ENCODE measurements at regions not wholly inside any gene's neighbourhood (a gene's known extent, or its start where the extent isn't known, plus 50 kb on each side); places are given as distances from the start of the nearest gene placed in this dataset.

DNA sequence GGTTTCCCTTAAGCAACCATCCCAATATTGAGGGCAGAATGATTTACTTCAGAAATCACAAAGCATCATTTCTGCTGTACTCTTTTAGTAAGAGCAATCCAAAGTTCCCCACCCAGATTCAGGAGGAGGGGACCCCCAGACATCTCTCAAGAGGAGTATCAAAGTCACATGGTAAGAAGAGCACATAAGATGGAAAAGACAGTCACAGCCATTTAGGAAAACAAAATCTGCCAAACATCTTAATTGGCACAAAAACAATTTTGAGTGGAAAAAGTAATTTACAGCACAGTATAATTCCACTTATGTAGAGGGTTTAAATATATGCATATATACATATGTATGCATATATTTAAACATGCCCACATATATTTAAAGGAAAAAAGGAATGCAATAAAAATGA, 1329.0 kb upstream of the CELF2 start:
- TF ChIP-seq, protein P1, sequence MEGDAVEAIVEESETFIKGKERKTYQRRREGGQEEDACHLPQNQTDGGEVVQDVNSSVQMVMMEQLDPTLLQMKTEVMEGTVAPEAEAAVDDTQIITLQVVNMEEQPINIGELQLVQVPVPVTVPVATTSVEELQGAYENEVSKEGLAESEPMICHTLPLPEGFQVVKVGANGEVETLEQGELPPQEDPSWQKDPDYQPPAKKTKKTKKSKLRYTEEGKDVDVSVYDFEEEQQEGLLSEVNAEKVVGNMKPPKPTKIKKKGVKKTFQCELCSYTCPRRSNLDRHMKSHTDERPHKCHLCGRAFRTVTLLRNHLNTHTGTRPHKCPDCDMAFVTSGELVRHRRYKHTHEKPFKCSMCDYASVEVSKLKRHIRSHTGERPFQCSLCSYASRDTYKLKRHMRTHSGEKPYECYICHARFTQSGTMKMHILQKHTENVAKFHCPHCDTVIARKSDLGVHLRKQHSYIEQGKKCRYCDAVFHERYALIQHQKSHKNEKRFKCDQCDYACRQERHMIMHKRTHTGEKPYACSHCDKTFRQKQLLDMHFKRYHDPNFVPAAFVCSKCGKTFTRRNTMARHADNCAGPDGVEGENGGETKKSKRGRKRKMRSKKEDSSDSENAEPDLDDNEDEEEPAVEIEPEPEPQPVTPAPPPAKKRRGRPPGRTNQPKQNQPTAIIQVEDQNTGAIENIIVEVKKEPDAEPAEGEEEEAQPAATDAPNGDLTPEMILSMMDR (IDR thresholded peaks at IDR 0.05) = no peak
- TF ChIP-seq POLR2A (IDR thresholded peaks at IDR 0.05) = no peak
- H3K9me3 ChIP-seq = peaks cover 0 to 2% (median 0%) of the 10 kb centered on the region in 4 donors
- H3K36me3 ChIP-seq = no peaks in the 10 kb centered on the region
- no peaks in the 10 kb centered on the region for H3K27me3 ChIP-seq
- H3K4me1 ChIP-seq = no peaks in the 10 kb centered on the region
- no peak for DNase-seq
- H3K27ac ChIP-seq = no peak overlapping the region
- no peak overlapping the region for H3K4me3 ChIP-seq

DNA sequence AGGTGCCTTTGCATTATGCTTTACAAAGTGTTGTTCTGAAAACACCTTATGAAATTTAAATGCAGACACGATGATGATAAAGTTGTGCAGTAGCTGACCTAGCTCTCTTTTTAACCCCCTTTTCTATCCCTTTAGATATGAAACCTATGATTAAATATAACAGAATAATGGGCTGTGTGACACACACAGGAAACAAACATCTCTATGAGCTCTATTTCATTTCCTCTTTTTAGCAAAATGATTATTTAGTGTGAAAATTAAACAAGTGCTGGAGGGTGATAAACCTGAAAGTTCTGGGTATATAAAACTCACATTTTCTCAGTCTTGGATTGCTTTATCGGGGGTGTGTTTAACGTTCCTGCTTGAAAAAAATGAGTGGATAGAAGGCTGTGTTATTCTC, 1310.5 kb upstream of the CELF2 start:
- no peaks in the 10 kb centered on the region for H3K36me3 ChIP-seq
- DNase-seq = no peak
- no peak overlapping the region for H3K4me3 ChIP-seq
- no peaks in the 10 kb centered on the region for H3K27me3 ChIP-seq
- no peaks in the 10 kb centered on the region for H3K9me3 ChIP-seq
- no peaks in the 10 kb centered on the region for H3K4me1 ChIP-seq
- H3K27ac ChIP-seq = no peak overlapping the region
- TF ChIP-seq POLR2A (IDR thresholded peaks at IDR 0.05) = no peak
- TF ChIP-seq, protein P1 (IDR thresholded peaks at IDR 0.05) = no peak

DNA sequence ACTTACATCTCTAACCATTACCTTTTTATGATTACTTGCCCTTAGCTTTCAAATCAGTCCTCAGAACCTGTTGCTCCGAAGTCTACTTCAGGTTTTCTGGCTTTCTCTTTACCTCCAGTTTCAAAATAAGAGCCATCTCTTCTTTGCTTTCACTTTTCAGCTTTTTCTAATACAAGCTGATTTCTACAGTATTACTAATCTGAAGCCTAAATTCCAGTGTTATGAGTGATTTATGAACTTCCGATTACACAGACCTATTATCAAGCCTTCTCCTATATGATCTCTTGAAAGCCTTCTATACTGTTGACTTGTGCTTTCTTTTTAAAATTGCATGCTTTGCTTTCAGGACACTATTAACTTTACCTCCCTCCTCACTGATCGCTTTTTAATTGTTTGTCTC, 1307.8 kb upstream of the CELF2 start:
- DNase-seq = no peak
- H3K4me3 ChIP-seq = no peak overlapping the region
- TF ChIP-seq, protein P1 (IDR thresholded peaks at IDR 0.05) = no peak
- TF ChIP-seq POLR2A (IDR thresholded peaks at IDR 0.05) = no peak
- H3K27ac ChIP-seq = no peak overlapping the region
- H3K27me3 ChIP-seq = no peaks in the 10 kb centered on the region
- no peaks in the 10 kb centered on the region for H3K9me3 ChIP-seq
- no peaks in the 10 kb centered on the region for H3K4me1 ChIP-seq
- H3K36me3 ChIP-seq = no peaks in the 10 kb centered on the region

DNA sequence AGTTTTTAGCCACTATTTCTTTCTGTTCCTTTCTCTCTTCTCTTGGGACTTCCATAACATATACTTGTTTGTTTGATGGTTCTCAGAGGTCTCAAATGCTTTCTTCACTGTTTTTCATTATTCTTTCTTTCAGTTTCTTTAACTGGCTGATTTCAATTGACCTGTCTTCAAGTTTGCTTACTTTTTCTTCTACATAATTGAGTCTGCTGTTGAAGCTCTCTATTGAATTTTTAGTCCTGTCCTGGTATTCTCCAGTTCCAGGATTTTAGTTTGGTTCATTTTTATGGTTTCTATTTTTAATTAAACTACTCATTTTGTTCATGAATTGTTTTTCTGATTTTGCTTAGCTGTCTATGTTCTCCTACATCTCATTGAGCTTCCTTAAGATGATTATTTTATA, 1305.3 kb upstream of the CELF2 start:
- no peaks in the 10 kb centered on the region for H3K4me1 ChIP-seq
- DNase-seq = no peak
- no peak overlapping the region for H3K27ac ChIP-seq
- TF ChIP-seq, protein P1 (IDR thresholded peaks at IDR 0.05) = no peak
- no peak for TF ChIP-seq POLR2A (IDR thresholded peaks at IDR 0.05)
- no peak overlapping the region for H3K4me3 ChIP-seq
- H3K9me3 ChIP-seq = no peaks in the 10 kb centered on the region
- no peaks in the 10 kb centered on the region for H3K36me3 ChIP-seq
- no peaks in the 10 kb centered on the region for H3K27me3 ChIP-seq

DNA sequence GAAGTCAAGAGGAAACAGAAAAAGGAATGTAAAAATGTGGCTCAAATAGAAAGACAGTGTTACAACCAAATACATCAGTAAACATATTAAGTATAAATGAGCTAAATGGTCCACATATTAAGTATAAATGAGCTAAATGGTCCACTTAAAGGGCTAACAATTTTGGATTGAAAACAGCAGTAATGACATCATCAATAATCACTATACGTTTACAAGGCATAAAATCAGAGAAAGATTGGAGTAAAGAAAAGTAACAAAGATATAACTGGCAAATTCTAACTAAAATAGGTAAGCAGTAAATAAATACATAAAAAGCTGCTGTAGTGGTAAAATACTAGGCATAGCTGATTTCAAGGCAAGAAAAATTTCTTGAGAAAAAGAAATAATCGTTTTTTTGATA, 1298.4 kb upstream of the CELF2 start:
- H3K36me3 ChIP-seq = no peaks in the 10 kb centered on the region
- no peaks in the 10 kb centered on the region for H3K27me3 ChIP-seq
- TF ChIP-seq POLR2A (IDR thresholded peaks at IDR 0.05) = no peak
- TF ChIP-seq, protein P1 (IDR thresholded peaks at IDR 0.05) = no peak
- no peaks in the 10 kb centered on the region for H3K4me1 ChIP-seq
- DNase-seq = no peak
- H3K4me3 ChIP-seq = no peak overlapping the region
- no peak overlapping the region for H3K27ac ChIP-seq
- H3K9me3 ChIP-seq = no peaks in the 10 kb centered on the region

DNA sequence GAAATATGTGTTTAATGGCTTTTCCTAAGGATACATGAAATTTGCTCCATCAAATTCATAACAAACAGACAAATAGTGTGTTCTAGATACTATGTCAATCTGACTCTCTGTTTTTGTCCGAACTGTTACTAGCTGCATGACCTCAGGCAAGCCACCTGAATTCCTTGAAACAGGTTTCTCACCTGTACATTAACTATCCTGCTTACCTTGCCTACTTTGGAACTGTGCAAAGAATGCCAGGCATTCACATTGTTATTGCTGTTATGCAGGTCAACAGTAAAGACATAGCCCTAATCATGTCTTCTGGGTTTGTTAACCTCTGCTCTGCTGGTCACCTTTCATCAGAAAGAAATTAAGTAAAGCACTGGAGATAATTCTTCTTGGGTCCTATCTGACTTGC, 1283.9 kb upstream of the CELF2 start:
- Histone ChIP-seq H3K9me3 (no peaks in the 10 kb centered on the region), H3K4me1 (no peaks in the 10 kb centered on the region), H3K36me3 (no peaks in the 10 kb centered on the region), H3K27me3 (no peaks in the 10 kb centered on the region), H3K27ac (no peak overlapping the region), H3K4me3 (no peak overlapping the region)
- DNase-seq = no peak
- TF ChIP-seq POLR2A (IDR thresholded peaks at IDR 0.05) = no peak
- TF ChIP-seq, protein P1 (IDR thresholded peaks at IDR 0.05) = no peak
